Right forelimb (tissue), 1 donor: ENCODE measurements at regions not wholly inside any gene's neighbourhood (a gene's known extent, or its start where the extent isn't known, plus 50 kb on each side); places are given as distances from the start of the nearest gene placed in this dataset.
"Not testable (repeated sequence)": the region's sequence is repeated elsewhere in the genome, so short reads cannot be mapped to it uniquely, and the experiment has no call there.

Experiments
- DNase-seq: peaks from one replicate; pipeline ENCODE4 v3.0.0-alpha.2; 2018

DNA sequence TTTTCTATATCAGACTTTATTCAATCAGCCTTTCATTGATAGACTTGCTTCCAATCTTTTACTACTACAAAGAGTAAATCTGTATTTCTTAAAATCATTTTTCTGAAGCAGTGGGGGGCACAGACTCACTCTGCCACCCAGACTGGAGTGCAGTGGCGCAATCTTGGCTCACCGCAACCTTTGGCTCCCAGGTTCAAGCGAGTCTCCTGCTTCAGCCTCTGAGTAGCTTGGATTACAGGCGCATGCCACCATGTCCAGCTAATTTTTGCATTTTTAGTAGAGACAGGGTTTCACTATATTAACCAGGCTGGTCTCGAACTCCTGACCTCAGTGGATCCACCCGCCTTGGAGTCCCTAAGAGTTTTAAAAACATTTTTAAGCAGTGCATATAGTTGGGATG, 270.6 kb upstream of the REG3G start:
- DNase-seq, result no peak

DNA sequence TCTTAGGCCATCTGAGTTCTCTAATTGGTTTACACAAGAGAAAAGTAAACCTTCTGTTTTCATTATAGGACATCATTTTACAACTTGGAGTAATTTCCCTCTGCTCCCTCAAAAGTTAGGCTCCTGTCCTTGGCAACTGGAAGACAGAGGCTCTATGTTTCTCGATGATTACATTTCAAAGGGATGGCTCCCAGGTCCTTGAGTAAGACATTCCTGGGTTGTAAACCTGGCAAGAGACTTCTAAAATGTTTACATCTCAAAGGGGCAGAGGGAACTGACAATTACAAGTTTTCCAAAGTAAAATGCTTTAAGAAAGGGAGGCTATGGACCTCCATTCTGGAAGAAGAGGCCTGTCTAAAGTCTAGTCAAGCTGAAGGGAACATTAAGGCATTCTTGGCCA, 268.3 kb upstream of the REG3G start:
- no peak for DNase-seq

DNA sequence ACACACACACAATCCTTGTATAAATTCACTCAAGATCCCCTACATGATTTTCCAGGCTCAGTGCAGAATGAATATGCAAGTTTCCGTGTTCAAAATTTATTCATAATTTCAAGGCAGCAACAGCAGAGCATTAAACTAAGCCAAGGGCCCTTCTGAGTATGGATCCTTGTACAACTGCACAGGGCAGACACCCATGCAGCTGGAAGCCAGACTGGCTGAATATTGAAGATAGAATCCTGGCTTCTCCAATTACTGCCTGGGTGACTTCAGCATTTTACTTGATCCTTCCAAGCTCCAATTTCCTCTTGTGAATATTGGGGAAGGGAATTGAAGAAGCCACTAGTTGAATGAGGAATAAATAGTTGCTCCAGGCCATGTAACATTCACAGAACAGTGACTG, 267.9 kb upstream of the REG3G start:
- DNase-seq, result no peak

DNA sequence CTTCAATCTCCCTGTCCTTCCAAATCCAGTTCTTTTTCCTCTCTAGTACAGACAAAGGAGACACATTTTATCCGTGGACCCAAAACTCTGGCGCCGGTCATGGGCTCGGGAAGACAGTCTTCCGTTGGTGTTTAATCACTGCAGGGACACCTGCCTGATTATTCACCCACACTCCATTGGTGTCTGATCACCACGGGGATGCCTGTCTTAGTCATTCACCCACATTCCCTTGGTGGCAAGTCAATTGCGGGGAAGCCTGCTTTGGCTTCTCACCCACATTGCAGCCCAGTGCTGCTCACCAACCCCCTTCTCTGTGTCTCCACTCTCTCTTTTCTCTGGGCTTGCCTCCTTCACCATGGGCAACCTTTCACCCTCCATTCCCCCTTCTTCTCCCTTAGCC, 266.7 kb upstream of the REG3G start:
- DNase-seq, result not testable (repeated sequence)

DNA sequence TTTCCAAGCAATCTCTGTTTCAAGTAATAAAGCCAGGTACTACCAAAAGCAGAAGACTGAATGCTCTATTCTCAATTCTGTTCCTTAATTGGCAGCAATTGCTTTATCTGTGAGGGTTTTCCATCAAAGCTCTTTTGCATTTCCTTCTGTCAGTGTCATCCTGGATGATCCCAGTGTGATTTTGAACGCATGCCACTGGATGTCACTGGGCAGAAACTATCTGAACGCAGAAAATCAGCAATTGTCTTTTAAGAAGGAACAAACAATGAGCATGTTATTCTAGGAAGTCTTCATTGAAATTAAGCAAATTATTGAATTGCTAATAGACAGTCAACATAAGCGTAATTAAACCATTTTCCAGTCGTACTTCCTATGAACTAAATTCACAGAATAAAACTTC, 259.0 kb upstream of the REG3G start:
- DNase-seq, result no peak

DNA sequence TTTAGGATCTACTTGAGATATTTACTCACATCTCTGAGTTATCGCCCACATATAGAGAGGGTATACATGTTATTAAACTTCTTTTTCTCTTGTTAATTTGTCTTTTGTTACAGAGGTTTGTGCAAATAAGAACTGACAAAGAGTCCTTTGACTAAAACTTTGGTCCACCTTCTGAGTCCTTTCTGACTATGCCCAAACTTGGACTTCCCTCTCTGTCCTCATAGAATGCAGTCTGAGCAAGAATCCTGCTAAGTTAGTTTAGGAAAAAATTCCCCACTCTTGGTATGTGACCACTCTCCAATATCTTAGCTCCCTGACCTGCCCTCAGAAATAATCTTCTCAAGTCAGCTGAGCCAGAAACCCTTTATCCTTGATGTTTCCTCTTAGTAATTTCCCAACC, 257.5 kb upstream of the REG3G start:
- DNase-seq, result no peak

DNA sequence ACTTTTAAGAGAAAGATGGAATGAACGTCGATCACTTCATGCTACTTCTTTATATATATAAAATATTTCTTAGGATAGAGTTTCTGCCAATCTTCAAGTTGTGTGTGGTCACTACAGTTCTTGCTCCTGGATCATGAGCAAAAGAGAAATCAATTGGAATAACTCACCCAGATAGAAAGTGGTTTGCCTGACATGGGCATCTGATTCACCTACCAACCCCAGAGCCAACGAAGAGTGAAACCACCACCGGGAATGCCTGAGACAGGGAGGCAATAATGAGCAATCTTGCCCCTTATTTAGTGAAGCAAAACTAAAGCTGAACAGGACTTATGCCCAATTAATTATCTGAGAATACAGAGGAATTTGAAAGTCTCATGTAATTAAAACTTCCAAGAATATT, 250.2 kb upstream of the REG3G start:
- DNase-seq, result no peak

DNA sequence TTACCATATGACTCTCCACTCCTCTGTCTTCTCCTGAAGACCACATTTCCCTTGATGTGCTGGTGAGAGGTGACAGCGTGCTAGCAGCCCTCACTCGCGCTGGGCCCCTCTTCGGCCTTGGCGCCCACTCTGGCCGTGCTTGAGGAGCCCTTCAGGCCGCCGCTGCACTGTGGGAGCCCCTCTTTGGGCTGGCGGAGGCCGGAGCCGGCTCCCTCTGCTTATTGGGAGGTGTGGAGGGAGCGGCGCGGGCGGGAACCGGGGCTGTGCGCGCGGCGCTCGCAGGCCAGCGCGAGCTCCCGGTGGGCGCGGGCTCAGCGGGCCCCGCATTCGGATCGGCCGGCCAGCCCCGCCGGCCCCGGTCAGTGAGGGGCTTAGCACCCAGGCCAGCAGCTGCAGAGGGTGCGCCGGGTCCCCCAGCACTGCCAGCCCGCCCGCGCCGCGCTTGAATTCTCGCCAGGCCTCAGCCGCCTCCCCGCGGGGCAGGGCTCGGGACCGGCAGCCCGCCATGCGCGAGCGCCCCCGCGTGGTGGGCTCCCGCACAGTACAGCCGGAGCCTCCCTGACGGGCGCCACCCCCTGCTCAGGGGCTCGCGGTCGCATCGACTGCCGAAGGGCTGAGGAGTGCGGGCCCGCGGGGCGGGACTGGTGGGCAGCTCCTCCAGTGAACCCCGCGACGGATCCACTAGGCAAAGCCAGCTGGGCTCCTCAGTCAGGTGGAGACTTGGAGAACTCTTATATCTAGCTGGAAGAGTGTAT, 246.6 kb upstream of the REG3G start:
- DNase-seq, result no peak

DNA sequence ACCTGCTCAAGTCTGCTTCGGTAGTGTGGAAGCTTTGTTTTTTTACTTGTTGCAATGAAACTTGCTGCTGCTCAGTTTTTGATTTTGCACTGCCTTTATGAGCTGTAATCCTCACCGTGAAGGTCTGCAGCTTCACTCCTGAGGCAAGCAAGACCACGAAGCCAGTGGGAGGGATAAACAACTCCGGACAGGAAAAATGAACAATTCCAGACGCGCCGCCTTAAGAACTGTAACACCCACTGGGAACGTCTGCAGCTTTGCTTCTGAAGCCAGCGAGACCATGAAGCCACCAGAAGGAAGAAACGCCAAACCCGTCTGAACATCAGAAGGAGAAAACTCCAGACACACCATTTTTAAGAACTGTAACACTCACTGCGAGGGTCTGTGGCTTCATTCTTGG, 245.7 kb upstream of the REG3G start:
- no peak for DNase-seq

DNA sequence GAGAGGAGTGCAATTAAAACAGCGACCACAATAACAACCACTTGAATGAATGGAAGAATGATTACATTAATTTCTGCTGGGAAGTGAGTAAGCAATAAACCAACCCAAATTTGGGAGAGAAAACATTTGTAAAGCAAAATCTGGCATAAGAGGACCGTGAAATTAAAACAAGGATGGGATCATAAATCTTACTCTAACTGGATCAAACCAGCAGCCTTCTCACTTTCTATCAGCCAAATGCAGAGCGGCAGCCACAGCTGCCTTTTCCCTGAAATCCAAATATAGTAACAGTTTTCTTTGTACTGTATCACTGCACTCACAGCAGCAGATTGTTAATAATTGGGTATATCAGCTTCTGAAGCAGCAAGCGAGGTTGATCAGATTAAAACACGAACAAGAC, 245.2 kb upstream of the REG3G start:
- DNase-seq, result no peak

DNA sequence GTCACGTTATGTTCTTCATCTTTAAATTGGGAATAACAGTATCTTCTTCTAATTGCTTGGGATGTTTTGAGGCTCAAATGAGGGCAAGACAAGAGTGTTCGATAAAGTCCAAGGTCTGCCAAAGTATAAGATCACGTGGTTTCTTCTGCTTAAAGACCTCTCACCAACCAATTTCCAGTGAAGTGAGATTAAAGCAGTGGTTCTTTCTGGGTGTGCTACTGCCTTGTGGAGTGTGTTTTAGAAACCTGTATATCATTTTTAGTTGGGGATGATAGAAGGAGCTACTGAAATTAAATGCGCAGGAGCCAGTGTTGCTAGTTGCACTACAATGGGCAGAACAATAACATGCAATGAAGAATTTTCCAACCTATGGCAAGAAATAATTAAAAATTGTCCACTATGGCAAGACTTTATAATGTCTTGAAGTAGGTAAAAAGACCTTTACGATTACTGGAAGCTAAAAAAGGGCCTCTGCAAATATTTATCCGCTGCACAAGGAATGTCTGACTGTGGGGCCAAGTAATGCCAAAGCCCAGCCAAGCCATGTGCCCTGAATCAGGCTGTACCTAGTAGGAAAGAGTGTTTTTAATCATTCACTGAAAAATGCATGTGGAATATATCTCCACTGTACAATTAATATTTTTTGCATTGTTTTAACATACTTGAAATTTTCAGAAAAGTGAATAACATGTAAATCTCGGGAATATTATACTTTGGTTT, 244.5 kb upstream of the REG3G start:
- DNase-seq, result no peak

DNA sequence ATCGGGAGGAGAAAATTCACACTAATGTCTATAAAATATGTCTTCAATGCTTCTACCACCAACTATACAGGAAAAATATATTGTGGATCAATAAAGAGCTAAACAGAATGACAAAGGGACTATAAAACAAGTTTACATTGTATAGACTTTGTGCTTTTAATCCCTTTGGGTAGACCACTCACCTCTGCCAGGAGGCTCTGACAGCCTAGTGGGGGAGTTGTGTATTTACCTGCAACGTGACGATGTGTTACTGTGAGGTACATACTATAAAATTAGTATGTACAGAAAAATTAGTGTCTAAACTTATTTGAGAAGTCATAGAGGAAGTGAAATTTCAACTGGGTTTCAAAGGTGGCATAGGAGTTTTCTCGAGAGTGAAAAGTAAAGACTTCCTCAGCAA, 243.3 kb upstream of the REG3G start:
- DNase-seq, result no peak

DNA sequence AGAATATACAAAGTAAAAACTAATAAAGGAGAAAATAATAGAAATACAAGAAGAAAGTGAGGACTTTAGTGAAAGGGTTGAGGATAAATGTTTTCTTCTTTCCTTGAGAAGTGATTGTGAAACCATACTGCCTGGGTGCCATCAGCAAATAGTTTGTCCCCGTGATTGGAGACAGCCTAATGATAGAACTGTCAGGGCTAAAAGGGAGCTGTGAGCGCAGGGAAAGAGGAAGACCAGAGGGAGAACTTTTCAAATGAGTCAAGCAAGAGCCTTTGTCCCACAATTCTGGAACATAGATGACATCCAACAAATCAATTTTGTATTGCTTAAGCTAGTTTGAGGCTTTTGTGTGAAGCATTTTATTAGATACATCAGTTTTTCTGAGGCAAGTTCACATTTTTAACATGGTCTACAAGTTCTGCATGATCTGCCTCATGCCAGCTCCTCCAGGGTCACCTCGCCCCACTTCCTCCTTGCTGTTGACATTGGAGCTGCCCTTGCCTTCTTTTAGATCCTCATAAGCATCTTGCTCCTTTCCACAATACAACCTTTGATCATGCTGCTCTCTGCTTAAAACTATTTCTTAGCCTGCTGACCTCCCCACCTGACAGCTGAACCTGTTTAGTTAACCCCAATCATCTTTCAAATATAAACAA, 213.4 kb upstream of the REG3G start:
- no peak for DNase-seq

DNA sequence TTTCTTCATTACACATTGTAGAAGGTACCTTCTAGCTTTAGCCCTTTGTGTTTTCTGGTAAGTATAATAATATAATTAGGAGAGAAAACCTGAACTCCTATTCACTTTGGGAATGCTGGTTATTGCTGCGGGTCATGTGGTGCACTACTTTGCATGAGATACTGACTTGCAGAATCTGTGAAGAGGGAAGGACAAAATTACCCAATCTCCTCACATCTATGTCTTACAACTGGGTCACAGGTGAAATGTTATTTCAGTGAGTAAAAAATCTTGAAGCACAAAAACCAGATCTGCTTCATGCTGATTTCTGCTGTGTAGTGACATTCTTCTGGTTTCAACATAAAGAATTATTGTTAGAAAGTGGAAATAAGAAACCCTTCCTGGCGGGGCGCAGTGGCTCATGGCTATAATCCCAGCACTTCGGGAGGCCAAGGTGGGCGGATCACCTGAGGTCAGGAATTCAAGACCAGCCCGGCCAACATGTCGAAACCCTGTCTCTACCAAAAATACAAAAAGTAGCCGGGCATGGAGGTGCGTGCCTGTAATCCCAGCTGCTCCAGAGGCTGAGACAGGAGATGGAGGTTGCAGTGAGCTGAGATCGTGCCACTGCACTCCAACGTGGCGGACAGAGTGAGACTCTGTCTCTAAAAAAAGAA, 211.0 kb upstream of the REG3G start:
- no peak for DNase-seq

DNA sequence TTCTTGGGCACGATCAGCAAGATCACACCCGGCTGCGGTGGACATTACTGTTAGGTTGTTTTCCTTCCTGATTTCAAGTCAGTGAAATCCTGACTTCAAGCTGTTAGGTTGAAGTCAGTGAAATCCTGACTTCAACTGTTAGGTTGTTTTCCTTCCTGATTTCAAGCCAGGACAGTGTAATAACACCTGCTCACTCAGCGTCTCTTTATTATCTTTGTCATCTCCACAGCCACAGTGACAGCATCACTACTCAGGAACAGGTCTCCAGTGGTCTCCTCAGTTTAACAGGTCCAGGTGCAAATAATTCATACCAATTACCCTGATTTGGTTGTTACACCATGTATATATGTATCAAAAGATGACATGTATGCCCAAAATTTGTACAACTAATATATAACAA, 208.1 kb upstream of the REG3G start:
- DNase-seq, result no peak

DNA sequence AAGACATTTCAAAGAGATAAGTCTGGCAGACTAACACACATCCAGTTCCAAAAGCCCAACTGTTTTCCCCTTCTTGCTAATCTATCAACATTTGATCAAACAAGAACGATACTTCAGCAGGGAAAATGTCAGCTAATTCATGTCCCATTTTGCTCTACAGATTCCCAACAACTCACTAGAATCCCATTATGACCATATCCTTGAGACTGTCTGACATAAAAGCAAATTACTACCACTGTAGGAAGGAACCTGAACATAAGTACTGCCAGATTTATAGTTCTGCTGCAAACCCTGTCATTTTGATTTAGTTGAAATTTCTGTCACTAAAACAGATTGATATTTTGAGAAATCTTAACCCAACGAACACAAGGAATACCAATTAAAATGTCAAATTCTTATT, 193.0 kb upstream of the REG3G start:
- DNase-seq, result no peak

DNA sequence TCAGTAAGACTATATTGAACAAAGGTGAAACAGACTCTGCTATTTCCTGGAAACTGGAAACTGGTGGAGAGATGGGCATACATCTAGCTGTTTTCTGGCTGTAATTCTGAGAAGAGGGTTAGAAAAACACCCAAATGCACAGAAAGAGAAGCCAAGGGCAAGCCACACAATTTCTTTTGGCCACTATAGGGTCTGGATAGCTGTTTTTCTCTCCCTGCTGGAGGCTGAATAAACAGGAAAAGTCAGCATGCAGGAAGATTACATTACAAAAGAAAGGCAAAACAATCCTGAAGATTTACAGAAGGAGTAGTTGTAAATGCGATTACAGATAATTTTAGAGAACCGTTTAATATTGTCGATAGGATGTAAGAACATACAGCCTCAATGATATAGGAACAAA, 186.2 kb upstream of the REG3G start:
- no peak for DNase-seq

DNA sequence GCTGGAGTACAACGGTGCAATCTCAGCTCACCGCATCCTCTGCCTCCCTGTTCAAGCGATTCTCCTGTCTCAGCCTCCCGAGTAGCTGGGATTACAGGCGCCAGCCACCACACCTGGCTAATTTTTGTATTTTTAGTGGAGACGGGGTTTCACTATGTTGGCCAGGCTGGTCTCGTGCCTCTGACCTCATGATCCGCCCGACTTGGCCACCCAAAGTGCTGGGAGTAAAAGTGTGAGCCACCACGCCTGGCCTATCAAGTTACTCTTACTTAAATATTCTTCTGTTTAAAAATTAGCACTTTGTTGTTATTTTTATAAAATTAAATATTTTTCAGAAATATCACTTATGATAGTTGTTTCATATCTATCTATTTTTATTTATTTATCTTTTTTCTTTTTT, 185.2 kb upstream of the REG3G start:
- DNase-seq, result not testable (repeated sequence)

DNA sequence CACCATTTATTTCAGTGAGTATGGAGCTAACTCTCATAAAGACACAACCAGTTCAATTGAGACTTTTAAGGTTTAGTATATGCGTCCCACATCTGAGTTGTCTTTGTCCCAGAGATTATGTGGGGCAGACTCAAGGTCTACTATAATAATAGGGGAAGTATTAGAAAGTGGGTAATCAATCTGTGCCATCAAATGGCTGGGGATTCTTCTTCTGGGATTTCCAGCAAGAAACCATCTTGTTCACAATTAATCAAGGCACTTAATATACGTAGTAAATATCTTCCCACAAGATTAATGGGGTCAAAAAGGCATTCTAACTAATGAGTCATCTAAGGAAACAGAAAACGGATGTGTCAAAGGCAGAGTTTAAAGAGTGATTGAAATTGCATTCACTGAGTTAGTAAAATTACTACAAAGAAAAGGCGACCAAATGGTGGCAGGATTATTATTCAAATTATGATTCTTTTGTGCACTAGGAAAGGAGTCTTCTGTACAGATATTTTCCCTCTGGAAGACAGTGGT, 179.8 kb upstream of the REG3G start:
- no peak for DNase-seq

DNA sequence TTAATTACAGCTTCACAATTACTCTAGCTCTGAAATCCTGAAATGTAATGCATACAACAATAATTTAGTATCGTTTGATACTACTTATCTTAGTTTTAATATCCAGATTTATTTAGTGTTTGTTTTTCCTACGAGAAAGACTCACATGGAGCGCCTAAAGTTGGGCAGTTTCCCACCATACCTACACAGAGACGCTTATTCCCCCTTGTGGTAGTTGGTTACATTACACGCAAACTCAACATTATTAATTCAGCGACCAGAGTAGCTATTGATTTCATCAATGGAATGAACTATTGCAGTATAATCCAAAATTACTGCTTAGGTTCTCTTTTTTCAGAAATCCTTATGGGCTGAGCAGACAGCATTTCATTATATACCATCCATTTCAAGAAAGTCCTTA, 164.0 kb upstream of the REG3G start:
- DNase-seq, result no peak

DNA sequence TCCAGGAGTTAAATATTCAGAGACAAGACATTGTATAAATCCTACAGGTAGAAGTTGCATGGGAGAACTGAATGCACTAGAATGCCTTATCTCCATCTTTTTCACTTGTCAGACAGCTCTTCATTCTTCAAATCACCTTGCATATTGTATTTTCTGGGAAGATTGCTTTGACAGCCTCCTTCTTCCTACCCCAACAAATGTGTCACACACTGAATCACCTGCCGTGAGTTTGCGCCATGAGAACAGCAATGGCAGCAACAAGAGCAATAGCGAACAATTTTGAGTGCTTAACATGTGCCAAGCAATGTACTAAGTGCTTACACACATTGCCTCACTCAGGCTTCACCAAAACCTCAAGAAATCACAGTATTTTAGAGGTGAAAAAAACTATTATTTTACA, 161.3 kb upstream of the REG3G start:
- DNase-seq, result no peak

DNA sequence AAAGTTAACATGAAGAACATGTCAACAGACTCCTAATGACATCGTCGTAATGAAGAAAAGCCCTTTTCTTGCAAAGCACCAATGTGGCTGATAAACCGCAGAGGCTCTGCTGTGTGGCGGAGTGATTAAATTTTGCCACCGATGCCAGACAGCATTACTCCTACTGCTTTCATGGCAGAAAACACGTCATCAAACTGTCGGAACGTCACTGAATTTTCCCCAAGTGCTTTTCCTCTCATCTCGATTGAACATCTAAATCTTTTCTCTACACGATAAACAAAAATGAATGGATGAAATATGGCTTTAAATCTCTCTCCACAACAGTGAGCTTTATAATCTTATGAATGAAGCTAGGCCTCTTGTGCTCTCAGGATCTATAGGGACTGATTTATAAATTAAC, 159.8 kb upstream of the REG3G start:
- DNase-seq, result no peak

DNA sequence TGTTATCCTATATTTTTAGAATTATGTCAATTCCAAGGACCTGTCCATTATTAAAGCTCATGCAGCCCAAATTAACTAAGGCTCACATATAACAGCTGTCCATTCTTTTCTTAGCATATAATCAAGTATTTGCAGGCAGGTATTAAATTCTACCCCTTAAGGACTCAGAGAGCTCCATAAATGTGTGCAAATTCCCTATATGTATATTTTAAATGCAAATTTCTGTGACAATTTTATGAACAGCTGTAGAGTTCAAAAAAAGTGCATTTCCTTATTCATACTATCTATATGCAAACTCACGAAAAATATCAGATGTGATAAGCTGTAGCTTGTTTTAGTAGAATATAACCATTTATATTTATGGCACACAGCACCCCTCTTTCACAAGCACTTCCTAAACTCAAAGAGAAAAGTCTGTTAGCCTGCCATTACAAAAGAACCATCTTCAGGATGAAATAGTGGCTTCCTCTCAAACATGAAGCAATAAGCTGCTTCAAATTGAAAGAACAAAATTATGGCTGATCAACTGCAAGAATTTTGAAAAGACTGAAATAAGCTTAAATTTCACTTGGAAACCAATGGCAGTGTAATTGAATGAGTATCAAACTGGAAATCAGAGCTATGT, 155.0 kb upstream of the REG3G start:
- no peak for DNase-seq
